ENCODE measurements at regions not wholly inside any gene's neighbourhood (a gene's known extent, or its start where the extent isn't known, plus 50 kb on each side); places are given as distances from the start of the nearest gene placed in this dataset.

- DNase-seq (ENCODE audit: low read depth, low spot score) = no peak
- H3K4me3 ChIP-seq (ENCODE audit: low read length) = no peak overlapping the region
Observed at GRCh38 chr12:87930033-87930432, 99.2 kb downstream of the C12orf50 start.

- no peak overlapping the region for H3K4me3 ChIP-seq (ENCODE audit: low read length)
- no peak for DNase-seq (ENCODE audit: low read depth, low spot score)
Observed at GRCh38 chr12:87929346-87929745, 99.9 kb downstream of the C12orf50 start.

DNA sequence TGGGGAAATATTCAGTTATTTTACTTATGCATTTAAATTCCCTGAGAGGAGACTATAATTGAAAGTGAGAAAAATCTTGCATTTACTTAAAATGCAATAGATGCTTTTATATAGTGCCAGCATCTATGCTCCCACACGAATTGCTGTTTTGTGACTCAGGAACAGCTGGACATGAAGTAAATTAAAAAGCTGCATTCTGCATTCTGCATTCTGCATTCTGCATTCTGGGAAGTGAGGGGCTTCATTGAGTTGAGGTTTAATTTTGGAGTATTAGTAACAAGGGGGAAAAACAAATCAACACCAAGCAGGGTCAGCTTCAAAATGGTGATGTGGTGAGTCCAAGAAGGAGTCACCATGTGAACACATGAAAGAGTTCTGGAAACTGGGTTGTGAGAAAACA is 101.2 kb downstream of the C12orf50 start:
- H3K4me3 ChIP-seq (ENCODE audit: low read length) = no peak overlapping the region
- DNase-seq (ENCODE audit: low read depth, low spot score) = no peak

DNA sequence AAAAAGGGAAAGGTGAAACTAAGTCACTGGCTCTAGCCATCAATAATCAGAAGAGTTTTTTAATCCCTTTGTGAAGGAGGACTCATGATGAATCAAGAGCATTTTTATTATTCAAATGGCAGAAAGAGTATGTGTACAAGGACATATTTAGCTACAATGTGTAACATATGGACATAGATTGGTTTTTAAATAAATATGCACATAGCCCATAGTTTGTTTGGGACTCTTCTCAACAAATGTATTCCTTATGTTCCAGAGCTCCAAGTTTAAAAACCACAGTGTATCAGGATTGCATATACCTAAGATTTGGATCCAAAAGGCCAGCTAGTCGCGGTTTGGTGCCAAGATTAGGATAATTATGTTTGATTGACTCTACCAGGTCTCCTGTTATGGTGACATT is 104.2 kb downstream of the C12orf50 start:
- H3K4me3 ChIP-seq (ENCODE audit: low read length) = no peak overlapping the region
- no peak for DNase-seq (ENCODE audit: low read depth, low spot score)

- DNase-seq (ENCODE audit: low read depth, low spot score) = no peak
- no peak overlapping the region for H3K4me3 ChIP-seq (ENCODE audit: low read length)
Observed at GRCh38 chr12:87924149-87924548, 105.1 kb downstream of the C12orf50 start.

GRCh38 chr12:87923361-87923760 is 105.8 kb downstream of the C12orf50 start:
- DNase-seq (ENCODE audit: low read depth, low spot score) = no peak
- no peak overlapping the region for H3K4me3 ChIP-seq (ENCODE audit: low read length)

- H3K4me3 ChIP-seq (ENCODE audit: low read length) = no peak overlapping the region
- no peak for DNase-seq (ENCODE audit: low read depth, low spot score)
Observed at GRCh38 chr12:87922736-87923135, 106.5 kb downstream of the C12orf50 start.

GRCh38 chr12:87921621-87922020 is 107.6 kb downstream of the C12orf50 start:
- no peak for DNase-seq (ENCODE audit: low read depth, low spot score)

DNA sequence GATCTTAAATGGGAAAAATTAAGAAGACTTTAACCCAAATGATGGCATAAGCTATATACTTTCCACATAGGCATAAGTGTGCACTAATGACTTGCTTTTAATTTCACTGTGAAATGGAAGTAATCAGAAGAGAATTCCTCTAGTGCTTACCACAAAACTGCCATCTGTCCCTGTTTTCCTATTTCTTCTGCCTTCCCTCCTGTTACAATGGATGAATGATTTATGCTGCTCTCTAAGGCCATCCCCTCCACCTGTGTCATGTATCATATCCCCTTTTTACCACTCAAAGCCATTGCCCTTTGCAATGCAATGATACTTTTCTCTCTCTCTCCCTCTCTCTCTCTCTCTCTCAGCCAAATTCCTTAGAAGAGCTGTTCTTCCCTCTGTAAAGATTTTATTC is 109.1 kb downstream of the C12orf50 start:
- DNase-seq (ENCODE audit: low read depth, low spot score) = no peak
- no peak overlapping the region for H3K4me3 ChIP-seq (ENCODE audit: low read length)

More at GRCh38 chr12:87921621-87922020, 107.6 kb downstream of the C12orf50 start:
- no peak overlapping the region for H3K4me3 ChIP-seq (ENCODE audit: low read length)

GRCh38 chr12:87901457-87901856 is 127.7 kb downstream of the C12orf50 start:
- no peak overlapping the region for H3K4me3 ChIP-seq (ENCODE audit: low read length)
- no peak for DNase-seq (ENCODE audit: low read depth, low spot score)

DNA sequence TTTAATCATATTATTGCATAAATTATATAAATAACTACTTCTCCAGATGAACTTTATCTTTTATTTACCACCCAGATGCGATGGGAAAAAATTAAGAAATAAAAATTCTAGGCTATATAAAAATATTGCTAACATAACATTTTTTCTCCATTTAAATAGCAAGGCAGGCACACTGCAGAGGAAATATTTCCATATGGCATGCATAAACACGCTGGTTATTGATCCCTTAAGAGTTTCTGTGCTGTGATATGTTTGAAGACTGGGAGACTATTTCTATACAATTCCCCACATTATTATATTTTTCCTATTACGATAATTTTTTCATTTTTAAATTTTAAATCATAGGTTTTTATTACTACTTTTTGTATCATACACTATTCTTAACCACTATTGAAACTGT is 131.5 kb downstream of the C12orf50 start:
- DNase-seq (ENCODE audit: low read depth, low spot score) = no peak

DNA sequence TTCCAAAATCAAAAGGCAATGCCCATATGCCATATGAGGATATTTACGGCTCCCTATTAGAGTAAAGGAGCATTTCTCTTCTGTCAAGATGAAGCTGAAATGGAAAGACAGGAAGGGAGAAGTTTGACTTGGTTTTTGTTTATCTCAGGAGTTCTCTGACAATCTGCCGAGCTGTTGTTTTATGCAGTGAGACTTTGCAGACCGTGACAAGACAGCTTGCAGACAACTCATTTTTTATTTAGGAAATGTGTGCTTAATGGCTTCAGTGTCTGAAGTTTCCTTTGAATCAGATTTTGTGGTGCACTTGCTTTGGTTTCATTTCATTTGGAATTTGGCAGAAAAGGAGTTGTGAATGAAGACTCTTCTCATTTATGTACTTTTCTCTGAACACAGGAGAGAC is 145.4 kb downstream of the C12orf50 start:
- no peak for DNase-seq (ENCODE audit: low read depth, low spot score)
- H3K4me3 ChIP-seq (ENCODE audit: low read length) = no peak overlapping the region

More for the DNA sequence above, 131.5 kb downstream of the C12orf50 start:
- H3K4me3 ChIP-seq (ENCODE audit: low read length) = no peak overlapping the region

DNA sequence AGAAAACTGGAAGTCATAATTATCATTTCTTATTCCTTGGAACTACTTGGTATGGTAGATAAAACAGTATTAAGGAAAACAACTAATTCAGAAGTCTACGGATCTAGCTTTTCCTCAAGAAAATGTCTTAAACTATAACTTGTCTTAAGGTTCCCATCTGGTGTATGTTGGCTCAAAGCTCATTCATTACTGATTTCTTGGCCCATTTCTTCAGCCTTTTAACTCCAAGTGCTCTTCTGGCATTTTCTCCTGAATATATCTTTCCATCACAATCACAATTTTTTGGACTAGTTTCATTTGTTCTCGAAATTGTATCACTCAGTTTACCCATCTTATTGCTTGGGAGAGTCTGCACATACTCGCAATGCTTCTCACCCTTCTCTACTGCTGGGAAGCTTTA is 150.1 kb downstream of the C12orf50 start:
- DNase-seq (ENCODE audit: low read depth, low spot score) = no peak
- no peak overlapping the region for H3K4me3 ChIP-seq (ENCODE audit: low read length)

- H3K4me3 ChIP-seq (ENCODE audit: low read length) = no peak overlapping the region
- no peak for DNase-seq (ENCODE audit: low read depth, low spot score)
Observed at GRCh38 chr12:87870493-87871460, 158.4 kb downstream of the C12orf50 start.

DNA sequence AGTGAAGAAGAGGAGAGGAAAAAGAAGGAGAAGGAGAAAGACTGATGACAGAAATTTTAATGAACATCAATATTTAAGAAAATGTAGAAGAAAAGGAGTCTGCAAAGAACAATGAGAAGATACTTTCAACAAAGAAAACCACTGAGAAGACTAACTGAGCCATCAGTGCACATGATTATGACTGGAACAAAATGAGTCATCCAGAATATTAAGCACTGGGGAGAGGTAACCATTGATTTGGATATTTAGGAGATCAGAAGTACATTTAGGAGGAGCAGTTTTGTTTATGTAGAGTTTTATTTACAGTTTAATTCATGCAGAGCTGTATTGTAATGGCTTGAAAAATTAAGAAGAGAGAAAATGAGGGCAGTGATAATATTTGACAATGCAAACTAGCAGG is 159.1 kb downstream of the C12orf50 start:
- no peak for DNase-seq (ENCODE audit: low read depth, low spot score)

DNA sequence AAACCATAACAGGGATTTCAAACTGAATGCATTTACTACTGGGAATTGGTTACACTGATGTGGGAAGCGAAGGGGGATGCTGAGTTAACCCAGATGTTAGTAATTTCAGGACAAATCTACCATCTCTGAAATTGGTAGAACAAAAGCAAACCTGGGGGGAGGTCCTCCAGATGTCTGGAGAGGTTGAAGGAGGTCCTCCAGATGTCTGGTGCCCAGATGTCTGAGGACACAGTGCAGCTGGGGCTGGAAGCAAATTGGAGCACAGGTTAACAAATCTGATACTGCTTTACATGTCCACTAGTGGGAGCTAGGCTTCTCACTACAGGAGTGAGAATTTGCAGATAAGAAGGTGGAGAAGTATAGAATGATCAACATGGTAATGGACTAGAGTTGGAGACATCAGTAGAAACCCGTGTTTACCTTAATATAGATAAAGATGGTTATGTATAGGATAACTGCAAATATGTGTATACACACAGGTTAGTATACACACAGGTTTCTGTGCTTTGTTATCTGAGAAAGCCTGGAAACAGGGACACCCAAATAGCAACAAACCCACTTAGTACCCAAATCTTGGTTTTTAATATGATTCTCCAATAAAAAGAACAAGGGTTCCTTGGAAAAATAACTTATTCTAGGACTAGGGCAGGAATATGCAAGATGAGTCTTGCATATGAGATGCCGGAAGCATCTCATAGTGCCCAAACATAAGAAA is 162.5 kb downstream of the C12orf50 start:
- DNase-seq (ENCODE audit: low read depth, low spot score) = peak; percentile 11
- no peak overlapping the region for H3K4me3 ChIP-seq (ENCODE audit: low read length)

More for the DNA sequence above, 159.1 kb downstream of the C12orf50 start:
- no peak overlapping the region for H3K4me3 ChIP-seq (ENCODE audit: low read length)

DNA sequence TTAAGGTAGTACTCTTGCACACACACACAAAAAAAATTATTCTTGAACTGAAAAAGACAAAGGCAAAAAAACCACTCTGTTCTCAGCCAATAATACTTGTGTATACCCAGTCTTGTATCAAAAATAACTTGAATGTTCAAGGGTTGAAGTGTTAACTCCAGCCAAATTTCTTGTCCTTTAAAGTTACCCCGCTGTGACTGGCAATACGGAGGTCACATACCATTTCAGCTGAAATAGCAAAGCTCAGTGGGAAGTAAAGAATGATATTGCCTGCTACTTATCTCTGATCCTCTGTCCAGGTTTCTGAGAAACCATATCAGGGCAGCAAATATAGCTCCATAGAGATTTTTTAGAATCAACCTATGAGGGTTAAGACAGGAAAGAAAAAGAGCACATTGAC is 167.4 kb downstream of the C12orf50 start:
- DNase-seq (ENCODE audit: low read depth, low spot score) = no peak
- no peak overlapping the region for H3K4me3 ChIP-seq (ENCODE audit: low read length)

- DNase-seq (ENCODE audit: low read depth, low spot score) = no peak
- no peak overlapping the region for H3K4me3 ChIP-seq (ENCODE audit: low read length)
Observed at GRCh38 chr12:87853448-87854003, 175.7 kb downstream of the C12orf50 start.

DNA sequence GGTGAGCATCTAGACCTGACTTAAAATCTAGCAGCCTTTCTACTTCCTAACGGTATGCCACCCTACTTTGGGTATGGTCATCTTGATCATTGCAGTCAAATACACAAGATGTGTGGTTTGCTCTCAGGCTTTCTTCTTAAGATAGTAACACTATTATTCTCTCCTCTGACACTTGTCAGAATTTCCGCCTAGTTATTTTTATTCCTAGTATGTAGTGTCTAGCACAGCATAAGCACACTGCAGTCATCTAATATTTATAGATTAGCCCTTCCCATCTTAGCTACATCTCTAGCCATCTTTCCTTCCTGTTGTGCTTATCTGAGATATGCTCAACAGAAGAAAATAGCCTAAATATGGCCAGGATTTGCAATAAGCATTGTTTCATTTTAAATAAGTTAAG is 180.1 kb downstream of the C12orf50 start:
- no peak overlapping the region for H3K4me3 ChIP-seq (ENCODE audit: low read length)
- no peak for DNase-seq (ENCODE audit: low read depth, low spot score)

Data from Jurkat, Clone E6-1 (cell line).